ENCODE measurements at regions not wholly inside any gene's neighbourhood (a gene's known extent, or its start where the extent isn't known, plus 50 kb on each side); places are given as distances from the start of the nearest gene placed in this dataset.

DNA sequence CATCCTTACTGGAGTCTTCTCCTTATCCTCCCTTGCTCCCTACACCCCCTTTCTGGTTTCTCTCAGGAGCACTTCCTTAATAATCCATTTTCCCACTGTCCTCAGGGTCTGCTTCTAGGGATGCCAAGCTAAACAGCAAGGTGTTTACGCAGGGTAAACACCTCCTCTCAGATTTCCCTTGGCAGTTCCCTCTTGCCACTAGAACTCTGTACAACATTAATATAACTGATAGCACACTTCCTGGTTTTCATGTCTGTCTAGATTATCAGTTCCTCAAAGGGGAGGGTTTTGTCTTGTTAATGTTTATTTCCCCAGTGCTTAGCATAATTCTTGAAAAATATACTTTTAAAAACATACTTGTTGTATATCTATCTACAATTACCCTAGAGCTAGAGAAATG is 118.0 kb upstream of the SLC24A5 start:
- H3K27me3 ChIP-seq (ENCODE audit: insufficient read depth, low read length, poor library complexity, severe bottlenecking): no peaks in the 10 kb centered on the region
- no peak overlapping the region for H2AFZ ChIP-seq (ENCODE audit: low read length)
- no peaks in the 10 kb centered on the region for H3K79me2 ChIP-seq (ENCODE audit: insufficient read depth, low read length)
- TF ChIP-seq, protein P1, sequence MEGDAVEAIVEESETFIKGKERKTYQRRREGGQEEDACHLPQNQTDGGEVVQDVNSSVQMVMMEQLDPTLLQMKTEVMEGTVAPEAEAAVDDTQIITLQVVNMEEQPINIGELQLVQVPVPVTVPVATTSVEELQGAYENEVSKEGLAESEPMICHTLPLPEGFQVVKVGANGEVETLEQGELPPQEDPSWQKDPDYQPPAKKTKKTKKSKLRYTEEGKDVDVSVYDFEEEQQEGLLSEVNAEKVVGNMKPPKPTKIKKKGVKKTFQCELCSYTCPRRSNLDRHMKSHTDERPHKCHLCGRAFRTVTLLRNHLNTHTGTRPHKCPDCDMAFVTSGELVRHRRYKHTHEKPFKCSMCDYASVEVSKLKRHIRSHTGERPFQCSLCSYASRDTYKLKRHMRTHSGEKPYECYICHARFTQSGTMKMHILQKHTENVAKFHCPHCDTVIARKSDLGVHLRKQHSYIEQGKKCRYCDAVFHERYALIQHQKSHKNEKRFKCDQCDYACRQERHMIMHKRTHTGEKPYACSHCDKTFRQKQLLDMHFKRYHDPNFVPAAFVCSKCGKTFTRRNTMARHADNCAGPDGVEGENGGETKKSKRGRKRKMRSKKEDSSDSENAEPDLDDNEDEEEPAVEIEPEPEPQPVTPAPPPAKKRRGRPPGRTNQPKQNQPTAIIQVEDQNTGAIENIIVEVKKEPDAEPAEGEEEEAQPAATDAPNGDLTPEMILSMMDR (conservative IDR thresholded peaks at IDR 0.05; ENCODE audit: low read length): no peak
- TF ChIP-seq EZH2phosphoT487 (IDR thresholded peaks at IDR 0.05; ENCODE audit: borderline replicate concordance): no peak
- H3K36me3 ChIP-seq (ENCODE audit: insufficient read depth, low read length): no peaks in the 10 kb centered on the region
- no peaks in the 10 kb centered on the region for H3F3A ChIP-seq (ENCODE audit: low read depth)
- H3K4me2 ChIP-seq (ENCODE audit: low read depth, low read length, poor library complexity, severe bottlenecking): no peak overlapping the region
- no peaks in the 10 kb centered on the region for H3K9me3 ChIP-seq (ENCODE audit: insufficient read depth, low read depth, low read length)
- no peak overlapping the region for H3K9ac ChIP-seq (ENCODE audit: low read depth, low read length, poor library complexity, severe bottlenecking)
- no peaks in the 10 kb centered on the region for H4K20me1 ChIP-seq (ENCODE audit: insufficient read depth, low read length, poor library complexity, severe bottlenecking)
- no peaks in the 10 kb centered on the region for H3K9me2 ChIP-seq (replicated peaks; ENCODE audit: low read depth, low read length)
- no peak overlapping the region for H3K4me3 ChIP-seq (ENCODE audit: low read length, poor library complexity, severe bottlenecking)
- no peaks in the 10 kb centered on the region for H3K4me1 ChIP-seq (ENCODE audit: insufficient read depth, low read length, poor library complexity, severe bottlenecking)

DNA sequence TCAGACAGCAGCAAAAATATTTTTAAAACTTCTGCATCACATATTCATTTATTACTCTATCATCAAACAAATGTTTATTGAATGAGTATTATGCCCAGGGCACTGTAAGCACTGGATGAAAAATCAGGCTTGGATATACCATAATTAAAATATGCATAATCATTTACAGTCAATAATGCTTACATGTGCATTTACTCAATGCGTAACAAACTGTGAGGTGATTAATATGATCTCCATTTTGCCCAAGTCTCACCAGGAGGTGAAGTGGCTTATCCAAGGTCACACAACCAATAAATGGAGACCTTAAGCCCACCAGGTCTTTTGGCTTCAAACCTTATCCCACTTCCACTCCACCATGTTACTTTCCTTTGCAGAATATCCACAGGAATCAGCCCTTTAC is 117.3 kb upstream of the SLC24A5 start:
- Histone ChIP-seq H3K9ac (ENCODE audit: low read depth, low read length, poor library complexity, severe bottlenecking) (no peak overlapping the region), H4K20me1 (ENCODE audit: insufficient read depth, low read length, poor library complexity, severe bottlenecking) (no peaks in the 10 kb centered on the region), H3K9me2 (replicated peaks; ENCODE audit: low read depth, low read length) (no peaks in the 10 kb centered on the region), H3K79me2 (ENCODE audit: insufficient read depth, low read length) (no peaks in the 10 kb centered on the region), H3K27me3 (ENCODE audit: insufficient read depth, low read length, poor library complexity, severe bottlenecking) (no peaks in the 10 kb centered on the region), H3K4me2 (ENCODE audit: low read depth, low read length, poor library complexity, severe bottlenecking) (no peak overlapping the region), H3K4me1 (ENCODE audit: insufficient read depth, low read length, poor library complexity, severe bottlenecking) (no peaks in the 10 kb centered on the region), H3K9me3 (ENCODE audit: insufficient read depth, low read depth, low read length) (no peaks in the 10 kb centered on the region), H3K36me3 (ENCODE audit: insufficient read depth, low read length) (no peaks in the 10 kb centered on the region), H3F3A (ENCODE audit: low read depth) (no peaks in the 10 kb centered on the region), H2AFZ (ENCODE audit: low read length) (no peak overlapping the region), H3K4me3 (ENCODE audit: low read length, poor library complexity, severe bottlenecking) (no peak overlapping the region)
- TF ChIP-seq, protein P1 (conservative IDR thresholded peaks at IDR 0.05; ENCODE audit: low read length): no peak
- TF ChIP-seq EZH2phosphoT487 (IDR thresholded peaks at IDR 0.05; ENCODE audit: borderline replicate concordance): no peak

DNA sequence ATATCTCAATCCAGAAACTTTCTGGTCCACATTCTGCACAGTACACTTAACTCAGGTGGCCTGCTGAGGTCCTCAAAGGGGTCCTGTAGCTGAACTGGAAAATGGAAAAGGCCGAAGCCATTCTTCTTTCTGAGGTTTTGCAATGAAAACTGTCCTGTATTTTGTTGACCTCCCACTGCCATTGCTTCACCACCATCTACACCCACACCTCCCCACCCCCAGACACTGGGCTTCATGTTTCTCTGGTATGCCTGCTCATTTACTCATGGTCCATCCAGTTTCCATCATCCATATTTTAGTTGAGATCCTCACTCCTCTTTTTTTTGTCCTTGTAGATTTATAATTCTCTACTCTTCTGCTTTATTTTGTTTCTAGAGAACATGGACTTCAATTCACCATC is 115.7 kb upstream of the SLC24A5 start:
- Histone ChIP-seq H3K4me2 (ENCODE audit: low read depth, low read length, poor library complexity, severe bottlenecking) (no peak overlapping the region), H3K9me2 (replicated peaks; ENCODE audit: low read depth, low read length) (no peaks in the 10 kb centered on the region), H3K4me3 (ENCODE audit: low read length, poor library complexity, severe bottlenecking) (no peak overlapping the region), H3K36me3 (ENCODE audit: insufficient read depth, low read length) (no peaks in the 10 kb centered on the region), H3K9ac (ENCODE audit: low read depth, low read length, poor library complexity, severe bottlenecking) (no peak overlapping the region), H3K79me2 (ENCODE audit: insufficient read depth, low read length) (no peaks in the 10 kb centered on the region), H3K27me3 (ENCODE audit: insufficient read depth, low read length, poor library complexity, severe bottlenecking) (no peaks in the 10 kb centered on the region), H4K20me1 (ENCODE audit: insufficient read depth, low read length, poor library complexity, severe bottlenecking) (no peaks in the 10 kb centered on the region), H3K9me3 (ENCODE audit: insufficient read depth, low read depth, low read length) (no peaks in the 10 kb centered on the region), H2AFZ (ENCODE audit: low read length) (no peak overlapping the region), H3F3A (ENCODE audit: low read depth) (no peaks in the 10 kb centered on the region), H3K4me1 (ENCODE audit: insufficient read depth, low read length, poor library complexity, severe bottlenecking) (no peaks in the 10 kb centered on the region)
- no peak for TF ChIP-seq EZH2phosphoT487 (IDR thresholded peaks at IDR 0.05; ENCODE audit: borderline replicate concordance)
- TF ChIP-seq, protein P1 (conservative IDR thresholded peaks at IDR 0.05; ENCODE audit: low read length): no peak

Data from Loucy (cell line).